Esophagus muscularis mucosa (tissue), 4 donors: ENCODE measurements at regions not wholly inside any gene's neighbourhood (a gene's known extent, or its start where the extent isn't known, plus 50 kb on each side); places are given as distances from the start of the nearest gene placed in this dataset.
"Not testable (repeated sequence)": the region's sequence is repeated elsewhere in the genome, so short reads cannot be mapped to it uniquely, and the experiment has no call there.

Source experiments
- DNase-seq: peaks from one replicate; pipeline ENCODE4 v3.0.0-alpha.2; 2017; ENCODE audit errors: extremely low spot score
- H3K27ac ChIP-seq, 4 donors: fragments of 200-600 bp; sonication (generic); replicated peaks in 1 of 4; 1 replicate in 3 of 4; 2 replicates in 1 of 4; pipeline ENCODE4 v1.5.1; 2016 to 2019; ENCODE audit warnings: mild to moderate bottlenecking in 1 of 4
- H3K27me3 ChIP-seq, 4 donors: fragments of 200-600 bp; sonication (generic); one replicate each; pipeline versions ENCODE4 v1.5.1 to v1.6.0; 2016 to 2019
- H3K36me3 ChIP-seq, 4 donors: fragments of 200-600 bp; sonication (generic); one replicate each; pipeline ENCODE4 v1.5.1; 2016 to 2019
- H3K4me1 ChIP-seq, 4 donors: fragments of 200-600 bp; sonication (generic); one replicate each; pipeline ENCODE4 v1.5.1; 2016 to 2019
- H3K4me3 ChIP-seq, 4 donors: fragments of 200-600 bp; sonication (generic); 1 replicate in 2 of 4; 2 replicates in 2 of 4; pipeline ENCODE4 v1.5.1; 2016 to 2019; ENCODE audit warnings: mild to moderate bottlenecking in 4 of 4, moderate library complexity in 1 of 4
- H3K9me3 ChIP-seq, 4 donors: fragments of 200-600 bp; sonication (generic); 1 replicate in 3 of 4; 2 replicates in 1 of 4; pipeline ENCODE4 v1.5.1; 2016 to 2019
- CTCF ChIP-seq, 3 experiments: fragments of 200-600 bp in 2 of 3; fragments of 450-650 bp in 1 of 3; sonication (generic) in 2 of 3; IDR thresholded peaks; one replicate each; pipeline ENCODE4 v1.5.1; 2017 to 2019; ENCODE audit warnings: antibody characterized with exemption in 3 of 3, mild to moderate bottlenecking in 2 of 3, moderate library complexity in 1 of 3
- EP300 ChIP-seq: sonication (generic); formaldehyde crosslinking; IDR thresholded peaks from one replicate; pipeline ENCODE4 v1.6.1; 2017; ENCODE audit warnings: antibody characterized with exemption
- POLR2A ChIP-seq: fragments of 450-650 bp; IDR thresholded peaks from one replicate; pipeline ENCODE4 v1.6.1; 2017; ENCODE audit warnings: antibody characterized with exemption, moderate library complexity, mild to moderate bottlenecking, low read depth
- POLR2AphosphoS5 ChIP-seq, 2 donors: sonication (generic); formaldehyde crosslinking; IDR thresholded peaks; one replicate each; pipeline ENCODE4 v1.6.1; 2017; ENCODE audit warnings: antibody characterized with exemption in 2 of 2
- WGBS: methylation state at CpG from one replicate; pipeline ENCODE4 v1.1.5; 2018; 5-methylcytosine and 5-hydroxymethylcytosine counted together
- intact Hi-C: fragments of 100-400 bp; cut with DNase I; formaldehyde crosslinking; loops from one replicate; pipeline ENCODE4 v1.15.1; 2023

- TF ChIP-seq CTCF (IDR thresholded peaks at IDR 0.05) (no peak), POLR2AphosphoS5 (IDR thresholded peaks at IDR 0.05) (no peak), POLR2A (no peak), EP300 (no peak)
- no peak overlapping the region for H3K4me3 ChIP-seq
- H3K27ac ChIP-seq = no peak overlapping the region
- intact Hi-C loops = no loop called here
- no peaks in the 10 kb centered on the region for H3K36me3 ChIP-seq
- DNase-seq = no peak
- WGBS = 89% methylated on average over 1 of the region's 1 CpG
- peaks cover 0 to 8% (median 0%) of the 10 kb centered on the region in 4 donors for H3K9me3 ChIP-seq
- H3K27me3 ChIP-seq = no peaks in the 10 kb centered on the region
- H3K4me1 ChIP-seq = no peaks in the 10 kb centered on the region
These were observed 1025.9 kb upstream of the NOVA1 start for GRCh38 chr14:27623782-27624181.

- no peak for DNase-seq
- Histone ChIP-seq H3K4me1 (no peaks in the 10 kb centered on the region), H3K27me3 (no peaks in the 10 kb centered on the region), H3K27ac (no peak overlapping the region), H3K9me3 (no peaks in the 10 kb centered on the region), H3K36me3 (no peaks in the 10 kb centered on the region), H3K4me3 (no peak overlapping the region)
- WGBS = 84% methylated on average over 15 of the region's 15 CpGs
- TF ChIP-seq EP300 (no peak), POLR2AphosphoS5 (IDR thresholded peaks at IDR 0.05) (no peak), CTCF (IDR thresholded peaks at IDR 0.05) (no peak), POLR2A (no peak)
- intact Hi-C loops = no loop called here
These were observed 1036.5 kb upstream of the NOVA1 start for GRCh38 chr14:27634056-27634970.

GRCh38 chr14:27640688-27641087 is 1042.9 kb upstream of the NOVA1 start:
- 96% methylated on average over 1 of the region's 1 CpG for WGBS
- H3K27ac ChIP-seq, DNase-seq, H3K4me3 ChIP-seq, H3K4me1 ChIP-seq, H3K36me3 ChIP-seq, H3K27me3 ChIP-seq, intact Hi-C loops: not testable (repeated sequence)
- peaks cover 0 to 16% (median 4%) of the 10 kb centered on the region in 4 donors for H3K9me3 ChIP-seq

- Histone ChIP-seq H3K36me3 (no peaks in the 10 kb centered on the region), H3K9me3 (peaks cover 0 to 16% (median 4%) of the 10 kb centered on the region in 4 donors), H3K4me1 (no peaks in the 10 kb centered on the region), H3K27ac (no peak overlapping the region), H3K27me3 (no peaks in the 10 kb centered on the region), H3K4me3 (no peak overlapping the region)
- no peak for TF ChIP-seq POLR2AphosphoS5 (IDR thresholded peaks at IDR 0.05)
- no peak for TF ChIP-seq CTCF (IDR thresholded peaks at IDR 0.05)
- TF ChIP-seq POLR2A = no peak
- TF ChIP-seq EP300 = no peak
- 92% methylated on average over 1 of the region's 1 CpG for WGBS
- no peak for DNase-seq
- intact Hi-C loops = no loop called here
These were observed 1044.5 kb upstream of the NOVA1 start for GRCh38 chr14:27642251-27642866.

- no peaks in the 10 kb centered on the region for H3K4me1 ChIP-seq
- no peak for DNase-seq
- no peak for TF ChIP-seq POLR2A
- no peak for TF ChIP-seq POLR2AphosphoS5 (IDR thresholded peaks at IDR 0.05)
- no peak for TF ChIP-seq EP300
- TF ChIP-seq CTCF (IDR thresholded peaks at IDR 0.05) = no peak
- H3K27me3 ChIP-seq = no peaks in the 10 kb centered on the region
- 81% methylated on average over 1 of the region's 1 CpG for WGBS
- no peaks in the 10 kb centered on the region for H3K36me3 ChIP-seq
- H3K27ac ChIP-seq = no peak overlapping the region
- H3K4me3 ChIP-seq = no peak overlapping the region
- intact Hi-C loops = no loop called here
- peaks cover 0 to 15% (median 2%) of the 10 kb centered on the region in 4 donors for H3K9me3 ChIP-seq
These were observed 1062.8 kb upstream of the NOVA1 start for GRCh38 chr14:27660683-27661082.
